ENCODE measurements at regions not wholly inside any gene's neighbourhood (a gene's known extent, or its start where the extent isn't known, plus 50 kb on each side); places are given as distances from the start of the nearest gene placed in this dataset.
"Not testable (repeated sequence)": the region's sequence is repeated elsewhere in the genome, so short reads cannot be mapped to it uniquely, and the experiment has no call there.

GRCh38 chr11:80261776-80262175, 820.9 kb upstream of the TENM4 start:
- no peak overlapping the region for H3K4me3 ChIP-seq (ENCODE audit: low read length)
- DNase-seq (ENCODE audit: low read depth): no peak
- no peak for TF ChIP-seq CTCF (conservative IDR thresholded peaks at IDR 0.05; ENCODE audit: low read length)

GRCh38 chr11:80257319-80258015, 816.6 kb upstream of the TENM4 start:
- H3K4me3 ChIP-seq (ENCODE audit: low read length); DNase-seq (ENCODE audit: low read depth): not testable (repeated sequence)

GRCh38 chr11:80255021-80255420, 814.2 kb upstream of the TENM4 start:
- no peak for DNase-seq (ENCODE audit: low read depth)
- H3K4me3 ChIP-seq (ENCODE audit: low read length): no peak overlapping the region
- TF ChIP-seq CTCF (conservative IDR thresholded peaks at IDR 0.05; ENCODE audit: low read length): no peak

- no peak overlapping the region for H3K4me3 ChIP-seq (ENCODE audit: low read length)
- no peak for TF ChIP-seq CTCF (conservative IDR thresholded peaks at IDR 0.05; ENCODE audit: low read length)
- no peak for DNase-seq (ENCODE audit: low read depth)
These were observed 800.9 kb upstream of the TENM4 start for GRCh38 chr11:80241766-80242165.

- no peak for TF ChIP-seq CTCF (conservative IDR thresholded peaks at IDR 0.05; ENCODE audit: low read length)
- DNase-seq (ENCODE audit: low read depth): no peak
- no peak overlapping the region for H3K4me3 ChIP-seq (ENCODE audit: low read length)
These were observed 799.4 kb upstream of the TENM4 start for GRCh38 chr11:80240245-80240644.

- no peak overlapping the region for H3K4me3 ChIP-seq (ENCODE audit: low read length)
- TF ChIP-seq CTCF (conservative IDR thresholded peaks at IDR 0.05; ENCODE audit: low read length): no peak
- no peak for DNase-seq (ENCODE audit: low read depth)
These were observed 798.4 kb upstream of the TENM4 start for GRCh38 chr11:80239217-80239616.

GRCh38 chr11:80227915-80228314, 787.1 kb upstream of the TENM4 start:
- DNase-seq (ENCODE audit: low read depth): no peak
- no peak overlapping the region for H3K4me3 ChIP-seq (ENCODE audit: low read length)
- no peak for TF ChIP-seq CTCF (conservative IDR thresholded peaks at IDR 0.05; ENCODE audit: low read length)

GRCh38 chr11:80214413-80214812, 773.6 kb upstream of the TENM4 start:
- H3K4me3 ChIP-seq (ENCODE audit: low read length): no peak overlapping the region
- no peak for TF ChIP-seq CTCF (conservative IDR thresholded peaks at IDR 0.05; ENCODE audit: low read length)
- DNase-seq (ENCODE audit: low read depth): no peak
